Kidney epithelial cell (primary cell): ENCODE measurements at regions not wholly inside any gene's neighbourhood (a gene's known extent, or its start where the extent isn't known, plus 50 kb on each side); places are given as distances from the start of the nearest gene placed in this dataset.
"Not testable (repeated sequence)": the region's sequence is repeated elsewhere in the genome, so short reads cannot be mapped to it uniquely, and the experiment has no call there.

Experiments used
- DNase-seq: peaks from one replicate; pipeline ENCODE4 v3.0.0-alpha.2; 2010; ENCODE audit warnings: low read depth
- H3K27me3 ChIP-seq: 2 replicates; pipeline ENCODE4 v1.6.0; 2011; ENCODE audit warnings: low read length; ENCODE audit not compliant: control insufficient read depth, insufficient read depth
- H3K36me3 ChIP-seq: 2 replicates; pipeline ENCODE4 v1.5.1; 2011; ENCODE audit warnings: low read length; ENCODE audit not compliant: control insufficient read depth, insufficient read depth
- H3K4me3 ChIP-seq: 2 replicates; pipeline ENCODE4 v1.5.1; 2011; ENCODE audit warnings: low read depth, mild to moderate bottlenecking, control low read depth, low read length
- CTCF ChIP-seq: IDR thresholded peaks from 2 replicates; pipeline ENCODE4 v1.5.1; 2011; ENCODE audit warnings: mild to moderate bottlenecking, moderate library complexity, low read length, control low read depth, inconsistent platforms; ENCODE audit not compliant: insufficient read depth, poor library complexity, severe bottlenecking

- H3K36me3 ChIP-seq: no peaks in the 10 kb centered on the region
- DNase-seq: no peak
- TF ChIP-seq CTCF: no peak
- no peak overlapping the region for H3K4me3 ChIP-seq
- H3K27me3 ChIP-seq: no peaks in the 10 kb centered on the region
Observed at GRCh38 chr9:6113312-6113711, 97.9 kb upstream of the RANBP6 start.

DNA sequence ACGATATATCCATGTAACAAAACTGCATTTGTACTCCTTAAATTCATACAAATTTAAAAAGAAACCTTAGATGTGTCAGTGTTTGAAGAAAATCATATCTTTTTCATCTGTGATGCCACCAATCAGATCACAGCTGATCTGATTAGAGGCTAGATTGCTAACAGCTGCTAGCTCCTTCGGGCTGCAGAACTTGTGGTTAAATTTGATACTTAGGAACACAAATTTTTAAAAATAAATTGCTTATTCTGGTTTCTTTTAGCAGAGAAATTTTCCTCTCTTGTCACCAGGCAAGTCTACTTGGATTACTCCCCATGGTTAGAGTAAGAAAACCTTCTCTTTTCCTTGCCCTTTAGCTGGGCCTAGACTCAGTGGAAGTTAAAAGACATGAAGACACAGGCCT, 94.6 kb upstream of the RANBP6 start:
- no peak overlapping the region for H3K4me3 ChIP-seq
- no peak for DNase-seq
- H3K36me3 ChIP-seq: no peaks in the 10 kb centered on the region
- H3K27me3 ChIP-seq: no peaks in the 10 kb centered on the region
- TF ChIP-seq CTCF: no peak

DNA sequence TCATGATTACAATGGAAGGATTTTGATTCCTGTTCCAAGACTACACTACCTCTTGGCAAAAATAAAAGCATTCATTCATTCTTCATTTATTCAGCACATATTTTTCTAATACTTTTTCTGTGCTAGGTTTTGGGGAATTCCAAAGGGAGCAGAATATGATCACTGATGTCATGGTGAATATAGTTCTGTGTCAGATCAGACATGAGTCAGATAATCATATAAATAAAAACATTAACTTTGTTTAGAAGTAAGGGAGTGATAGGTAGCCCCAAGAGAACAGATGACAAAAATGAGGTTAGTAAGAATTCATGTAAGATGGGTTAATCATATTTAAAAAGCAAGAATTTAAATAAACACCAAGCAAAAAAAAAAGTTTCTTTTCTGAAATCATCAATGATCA, 94.1 kb upstream of the RANBP6 start:
- Histone ChIP-seq H3K36me3 (no peaks in the 10 kb centered on the region), H3K4me3 (no peak overlapping the region), H3K27me3 (no peaks in the 10 kb centered on the region)
- TF ChIP-seq CTCF: no peak
- no peak for DNase-seq

- DNase-seq: no peak
- no peaks in the 10 kb centered on the region for H3K27me3 ChIP-seq
- TF ChIP-seq CTCF: peak; percentile 51
- H3K36me3 ChIP-seq: no peaks in the 10 kb centered on the region
- no peak overlapping the region for H3K4me3 ChIP-seq
Observed at GRCh38 chr9:6106711-6107339, 91.4 kb upstream of the RANBP6 start.

DNA sequence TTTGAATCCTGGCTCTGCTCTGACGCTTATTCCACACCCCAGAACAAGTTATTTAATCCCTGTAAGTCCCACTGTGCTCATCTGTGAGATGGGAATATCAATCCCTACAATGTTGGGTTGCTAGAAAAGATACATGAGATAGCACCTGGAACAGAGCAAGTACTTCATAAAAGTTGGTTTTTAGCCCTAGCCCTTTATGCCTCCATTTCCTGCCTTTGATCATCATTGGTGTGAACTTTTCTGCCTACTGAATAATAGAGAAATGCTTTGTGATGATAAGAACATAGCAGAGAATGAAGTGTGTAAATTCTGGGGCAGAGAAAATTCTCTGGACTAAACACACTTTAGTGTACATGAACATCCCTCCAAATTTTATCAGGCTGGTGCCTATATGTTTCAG, 90.3 kb upstream of the RANBP6 start:
- Histone ChIP-seq H3K27me3 (no peaks in the 10 kb centered on the region), H3K4me3 (no peak overlapping the region), H3K36me3 (no peaks in the 10 kb centered on the region)
- no peak for TF ChIP-seq CTCF
- no peak for DNase-seq

GRCh38 chr9:6104406-6104805, 89.0 kb upstream of the RANBP6 start:
- DNase-seq, H3K27me3 ChIP-seq, H3K36me3 ChIP-seq, H3K4me3 ChIP-seq: not testable (repeated sequence)

DNA sequence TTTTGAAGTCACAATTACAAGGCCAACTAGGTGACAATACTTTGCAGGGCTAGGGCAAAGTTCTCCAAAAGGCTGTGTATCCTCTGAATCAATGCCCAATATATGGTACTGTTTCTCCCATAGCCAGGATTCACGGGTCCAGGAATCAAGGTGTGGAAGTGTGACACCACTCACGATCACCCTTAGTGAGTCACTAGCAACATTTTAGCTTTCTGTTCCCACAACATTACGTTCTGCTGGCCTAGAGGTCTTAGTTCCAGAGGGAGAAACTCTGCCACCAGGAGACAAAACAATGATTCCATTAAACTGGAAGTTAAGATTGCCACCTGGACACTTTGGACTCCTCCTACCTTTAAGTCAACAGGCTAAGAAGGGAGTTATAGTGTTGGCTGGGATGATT, 88.5 kb upstream of the RANBP6 start:
- not testable (repeated sequence) for H3K36me3 ChIP-seq, DNase-seq, H3K4me3 ChIP-seq, H3K27me3 ChIP-seq

DNA sequence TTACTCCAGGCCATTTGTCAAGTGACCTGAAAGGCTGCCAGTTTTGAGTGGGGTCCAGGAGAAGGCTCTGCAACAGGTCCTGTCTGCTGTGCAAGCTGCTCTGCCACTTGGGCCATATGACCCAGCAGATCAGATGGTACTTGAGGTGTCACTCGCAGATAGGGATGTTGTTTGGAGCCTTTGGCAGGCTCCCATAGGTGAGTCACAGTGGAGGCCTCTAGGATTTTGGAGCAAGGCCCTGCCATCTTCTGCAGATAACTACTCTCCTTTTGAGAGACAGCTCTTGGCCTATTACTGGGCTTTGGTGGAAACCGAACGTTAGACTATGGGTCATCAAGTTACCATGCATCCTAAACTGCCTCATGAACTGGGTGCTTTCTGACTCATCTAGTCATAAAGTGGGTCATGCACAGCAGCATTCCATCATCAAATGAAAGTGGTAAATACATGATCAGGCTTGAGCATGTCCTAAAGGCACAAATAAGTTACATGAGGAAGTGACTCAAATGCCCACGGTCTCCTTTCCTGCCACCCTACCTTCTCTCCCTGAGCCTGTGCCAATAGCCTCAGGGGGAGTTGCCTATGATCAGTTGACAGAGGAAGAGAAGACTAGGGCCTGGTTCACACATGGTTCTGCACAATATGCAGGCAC, 87.0 kb upstream of the RANBP6 start:
- not testable (repeated sequence) for H3K36me3 ChIP-seq, H3K4me3 ChIP-seq, H3K27me3 ChIP-seq
- DNase-seq: peak; percentile 63

DNA sequence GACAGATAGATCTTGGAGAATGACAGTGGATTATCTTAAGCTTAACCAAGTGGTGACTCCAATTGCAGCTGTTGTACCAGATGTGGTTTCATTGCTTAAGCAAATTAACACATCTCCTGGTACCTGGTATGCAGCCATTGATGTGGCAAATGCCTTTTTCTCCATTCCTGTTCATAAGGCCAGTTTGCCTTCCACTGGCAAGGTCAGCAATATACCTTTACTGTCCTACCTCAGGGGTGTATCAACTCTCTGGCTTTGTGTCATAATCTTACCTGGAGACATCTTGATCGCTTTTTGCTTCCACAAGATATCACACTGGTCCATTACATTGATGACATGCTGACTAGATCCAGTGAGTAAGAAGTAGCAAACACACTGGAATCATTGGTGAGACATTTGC, 86.3 kb upstream of the RANBP6 start:
- H3K36me3 ChIP-seq, DNase-seq, H3K27me3 ChIP-seq, H3K4me3 ChIP-seq: not testable (repeated sequence)

GRCh38 chr9:6099346-6099745, 83.9 kb upstream of the RANBP6 start:
- DNase-seq, H3K4me3 ChIP-seq, H3K27me3 ChIP-seq, H3K36me3 ChIP-seq: not testable (repeated sequence)
